A673 (cell line): ENCODE measurements at regions not wholly inside any gene's neighbourhood (a gene's known extent, or its start where the extent isn't known, plus 50 kb on each side); places are given as distances from the start of the nearest gene placed in this dataset.
A peak's percentile ranks its signal among the peaks of the same experiment; 100 is the strongest.

Source experiments
- BruUV-seq: library from RNA; stranded (reverse); fragments of 400-500 nt; replicated peaks from 2 replicates; lab custom pipeline; 2021; lab: Mats Ljungman, UMichigan
- CTCF ChIA-PET: fragments of 300-600 bp; sonication (Branson Sonifier 250); formaldehyde crosslinking; loops from one replicate; lab custom pipeline; 2022; ENCODE audit warnings: antibody characterized with exemption; lab: Charles Lee
- POLR2A ChIA-PET: fragments of 300-600 bp; sonication (Branson Sonifier 250); formaldehyde crosslinking; loops from one replicate; lab custom pipeline; 2022; ENCODE audit warnings: antibody characterized with exemption; ENCODE audit not compliant: low non-redundant PET; lab: Charles Lee
- DNase-seq: peaks from one replicate; pipeline ENCODE4 v3.0.0-alpha.2; 2015; ENCODE audit warnings: low spot score
- H3K27ac ChIP-seq: fragments of 200-600 bp; sonication (generic); 2 replicates; pipeline ENCODE4 v1.5.1; 2016; ENCODE audit warnings: mixed run types, low read depth, mild to moderate bottlenecking, mixed read lengths, antibody characterized with exemption, low read length; ENCODE audit not compliant: poor library complexity, severe bottlenecking
- H3K27me3 ChIP-seq: fragments of 200-600 bp; sonication (generic); replicated peaks from 2 replicates; pipeline ENCODE4 v1.6.1; 2017; ENCODE audit warnings: mixed run types, low read depth, mild to moderate bottlenecking, mixed read lengths, antibody characterized with exemption, low read length; ENCODE audit not compliant: insufficient read depth, poor library complexity
- H3K36me3 ChIP-seq: fragments of 200-600 bp; sonication (generic); 2 replicates; pipeline ENCODE4 v1.6.1; 2016; ENCODE audit warnings: mixed run types, mild to moderate bottlenecking, mixed read lengths, antibody characterized with exemption, low read length; ENCODE audit not compliant: insufficient read depth, poor library complexity, severe bottlenecking
- H3K4me1 ChIP-seq: fragments of 200-600 bp; sonication (generic); 2 replicates; pipeline ENCODE4 v1.6.1; 2017; ENCODE audit warnings: mixed run types, mild to moderate bottlenecking, mixed read lengths, antibody characterized with exemption, low read length; ENCODE audit not compliant: insufficient read depth, poor library complexity, severe bottlenecking
- H3K4me3 ChIP-seq: fragments of 200-600 bp; sonication (generic); 2 replicates; pipeline ENCODE4 v1.5.1; 2016; ENCODE audit warnings: low read depth, mixed run types, mild to moderate bottlenecking, mixed read lengths, low read length; ENCODE audit not compliant: poor library complexity, severe bottlenecking
- H3K9me3 ChIP-seq: fragments of 200-600 bp; sonication (generic); 2 replicates; pipeline ENCODE4 v1.6.1; 2016; ENCODE audit warnings: mixed run types, low read depth, mild to moderate bottlenecking, mixed read lengths, antibody characterized with exemption, low read length; ENCODE audit not compliant: poor library complexity, severe bottlenecking
- CTCF ChIP-seq: fragments of 300-800, 200-600 bp; sonication (generic); conservative IDR thresholded peaks from 2 replicates; pipeline ENCODE4 v1.5.1; 2017; ENCODE audit warnings: low read depth, mild to moderate bottlenecking, antibody characterized with exemption, low read length, moderate library complexity, mixed read lengths
- EZH2 ChIP-seq: fragments of 200-600 bp; sonication (generic); IDR thresholded peaks from 2 replicates; pipeline ENCODE4 v1.6.1; 2017; ENCODE audit warnings: borderline replicate concordance, low read depth, mild to moderate bottlenecking, mixed read lengths, antibody characterized with exemption, low read length; ENCODE audit not compliant: poor library complexity, severe bottlenecking
- intact Hi-C: fragments of 100-400 bp; cut with micrococcal nuclease; formaldehyde crosslinking; loops from one replicate; pipeline ENCODE4 v1.10.0; 2022; ENCODE audit not compliant: unreplicated experiment

DNA sequence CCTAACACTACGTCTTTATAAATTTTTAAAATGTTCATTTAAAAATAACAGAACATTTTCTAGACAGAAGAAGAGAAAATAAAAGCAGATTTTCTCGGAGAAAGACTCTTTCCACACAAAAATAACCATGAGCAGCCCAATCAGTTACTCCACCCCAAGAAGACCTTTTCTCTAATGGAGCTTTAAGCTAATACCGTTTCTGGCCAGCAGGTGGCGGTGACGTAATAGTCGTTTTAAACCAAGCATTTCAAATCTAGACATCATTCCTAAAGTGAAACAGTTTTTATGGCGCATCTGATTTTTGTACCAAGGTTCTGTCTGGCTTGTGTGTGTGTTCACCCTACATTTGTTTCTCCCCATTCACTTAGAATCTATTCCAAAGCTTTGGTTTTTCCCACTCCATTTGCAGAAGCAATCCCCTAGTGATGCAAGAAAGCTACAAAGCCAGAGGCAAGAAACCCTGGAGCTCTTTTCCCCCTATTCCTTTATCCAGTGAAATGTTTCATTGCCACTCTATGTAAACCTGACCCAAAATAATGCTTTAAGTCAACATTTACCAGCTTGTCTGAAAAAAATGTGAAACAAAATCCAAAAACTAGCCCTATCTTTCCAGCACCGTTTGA is 336.7 kb upstream of the IGF1R start:
- CTCF ChIA-PET, result interaction anchor here (0.9 to 1.5 kb wide), 6 partner anchors 10 to 117 kb away, joined by 4 to 17 read pairs (median 10); no protein-coding TSS in a partner anchor
- POLR2A ChIA-PET, result no interaction called here
- Histone ChIP-seq H3K36me3 (no peaks in the 10 kb centered on the region), H3K9me3 (no peaks in the 10 kb centered on the region), H3K4me1 (no peaks in the 10 kb centered on the region), H3K27ac (no peak overlapping the region), H3K27me3 (peaks cover 5% of the 10 kb centered on the region), H3K4me3 (no peak overlapping the region)
- intact Hi-C loops, result loop anchor here (1.0 to 2.0 kb wide), 2 partner anchors 110 to 117 kb away; no protein-coding TSS in a partner anchor
- TF ChIP-seq CTCF, result peak; percentile 87
- TF ChIP-seq EZH2, result no peak
- peak; percentile 83 for DNase-seq
- BruUV-seq, result no TSS peak

- no peaks in the 10 kb centered on the region for H3K4me1 ChIP-seq
- H3K27ac ChIP-seq, result no peak overlapping the region
- no peaks in the 10 kb centered on the region for H3K36me3 ChIP-seq
- no TSS peak for BruUV-seq
- TF ChIP-seq CTCF (no peak), EZH2 (no peak)
- H3K4me3 ChIP-seq, result no peak overlapping the region
- no peaks in the 10 kb centered on the region for H3K9me3 ChIP-seq
- CTCF ChIA-PET, result no interaction called here
- POLR2A ChIA-PET, result no interaction called here
- intact Hi-C loops, result loop anchor here (1.0 kb wide), 1 partner anchor 108 kb away; no protein-coding TSS in a partner anchor
- no peak for DNase-seq
- peaks cover 5% of the 10 kb centered on the region for H3K27me3 ChIP-seq
These were observed 335.4 kb upstream of the IGF1R start for GRCh38 chr15:98312913-98313312.

- Histone ChIP-seq H3K4me3 (no peak overlapping the region), H3K27ac (no peak overlapping the region), H3K4me1 (no peaks in the 10 kb centered on the region), H3K36me3 (no peaks in the 10 kb centered on the region), H3K27me3 (peaks cover 5% of the 10 kb centered on the region), H3K9me3 (peaks cover 10% of the 10 kb centered on the region)
- no peak for DNase-seq
- intact Hi-C loops, result no loop called here
- no peak for TF ChIP-seq CTCF
- no peak for TF ChIP-seq EZH2
- BruUV-seq, result no TSS peak
- ChIA-PET POLR2A (no interaction called here), CTCF (no interaction called here)
These were observed 332.4 kb upstream of the IGF1R start for GRCh38 chr15:98315971-98316370.
